ENCODE measurements at regions not wholly inside any gene's neighbourhood (a gene's known extent, or its start where the extent isn't known, plus 50 kb on each side); places are given as distances from the start of the nearest gene placed in this dataset.

DNA sequence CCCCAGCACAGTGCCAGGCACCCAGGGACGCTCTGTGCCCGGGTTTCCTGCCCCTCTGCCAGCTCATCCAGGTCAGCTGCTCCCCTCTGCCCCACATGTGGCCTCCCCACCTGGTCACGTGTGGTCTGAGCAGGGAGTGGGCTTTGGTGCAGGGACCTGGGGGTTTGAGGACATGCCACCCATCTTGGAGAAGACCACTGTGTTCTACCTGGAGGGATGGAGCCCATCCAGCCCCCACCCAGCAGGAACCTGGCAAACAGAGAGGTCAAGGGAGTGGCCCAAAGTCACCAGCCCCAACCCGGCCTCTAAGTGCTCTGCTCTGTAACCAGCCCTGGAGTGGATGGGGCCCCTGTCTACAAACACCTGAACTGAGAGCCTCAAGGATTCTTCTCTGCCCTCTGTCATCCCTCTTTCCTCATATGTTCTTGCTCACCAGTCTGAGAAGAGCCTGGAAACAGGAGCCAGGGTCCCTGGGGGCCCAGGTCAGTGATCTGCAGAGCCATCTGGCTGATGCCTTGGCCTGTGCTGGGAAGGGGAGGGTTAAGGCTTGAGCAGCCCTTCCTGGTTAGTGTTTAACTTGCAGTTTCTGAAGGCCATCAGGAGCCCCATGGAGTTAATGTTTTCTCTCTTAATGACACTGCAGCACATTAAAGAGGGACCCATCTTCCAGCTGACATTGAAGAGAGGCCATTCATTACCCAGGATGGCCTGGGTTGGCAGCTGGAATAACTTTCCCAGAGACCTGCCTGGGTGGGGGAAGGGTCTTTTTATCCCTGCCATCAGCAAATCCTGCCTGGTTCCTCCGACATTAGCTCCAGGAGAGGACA, 235.4 kb downstream of the PTPRU start:
- CTCF ChIA-PET, result interaction anchor here (0.6 kb wide), 1 partner anchor 43 kb away, joined by 3 read pairs; no protein-coding TSS in a partner anchor
- no peak for DNase-seq (ENCODE audit: extremely low spot score)
- TF ChIP-seq, protein P1, sequence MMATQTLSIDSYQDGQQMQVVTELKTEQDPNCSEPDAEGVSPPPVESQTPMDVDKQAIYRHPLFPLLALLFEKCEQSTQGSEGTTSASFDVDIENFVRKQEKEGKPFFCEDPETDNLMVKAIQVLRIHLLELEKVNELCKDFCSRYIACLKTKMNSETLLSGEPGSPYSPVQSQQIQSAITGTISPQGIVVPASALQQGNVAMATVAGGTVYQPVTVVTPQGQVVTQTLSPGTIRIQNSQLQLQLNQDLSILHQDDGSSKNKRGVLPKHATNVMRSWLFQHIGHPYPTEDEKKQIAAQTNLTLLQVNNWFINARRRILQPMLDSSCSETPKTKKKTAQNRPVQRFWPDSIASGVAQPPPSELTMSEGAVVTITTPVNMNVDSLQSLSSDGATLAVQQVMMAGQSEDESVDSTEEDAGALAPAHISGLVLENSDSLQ (IDR thresholded peaks at IDR 0.05), result no peak
- TF ChIP-seq SP1 (IDR thresholded peaks at IDR 0.05) (no peak), ELF4 (IDR thresholded peaks at IDR 0.05) (no peak), BHLHE40 (IDR thresholded peaks at IDR 0.05; ENCODE audit: borderline replicate concordance) (no peak), FOXK2 (IDR thresholded peaks at IDR 0.05) (no peak), NFRKB (IDR thresholded peaks at IDR 0.05) (no peak), L3MBTL2 (conservative IDR thresholded peaks at IDR 0.05) (no peak), HDGF (IDR thresholded peaks at IDR 0.05; ENCODE audit: borderline replicate concordance) (no peak)
- POLR2A ChIA-PET, result no interaction called here

DNA sequence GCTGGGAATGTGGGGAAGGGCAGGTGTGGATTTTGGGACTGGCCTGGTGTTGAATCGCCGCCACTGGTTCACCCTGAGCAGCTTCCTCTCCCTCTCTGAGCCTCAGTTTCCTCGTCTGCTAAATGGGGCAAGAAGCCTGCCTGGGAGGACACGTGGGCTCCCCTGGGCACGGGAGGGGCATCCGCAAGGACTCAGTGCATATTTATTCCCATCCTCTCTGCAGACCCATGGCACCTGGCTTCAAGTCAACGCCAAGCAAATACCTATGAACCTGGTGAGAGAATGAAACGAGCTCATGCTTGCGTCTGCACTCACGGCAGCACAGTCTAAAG, 234.4 kb downstream of the PTPRU start:
- POLR2A ChIA-PET, result no interaction called here
- CTCF ChIA-PET, result interaction anchor here (0.6 kb wide), 1 partner anchor 42 kb away, joined by 3 read pairs; no protein-coding TSS in a partner anchor
- DNase-seq (ENCODE audit: extremely low spot score), result no peak
- TF ChIP-seq HDGF (IDR thresholded peaks at IDR 0.05; ENCODE audit: borderline replicate concordance) (no peak), SUZ12 (IDR thresholded peaks at IDR 0.05) (no peak), LEF1 (IDR thresholded peaks at IDR 0.05; ENCODE audit: borderline replicate concordance) (no peak), ELF4 (IDR thresholded peaks at IDR 0.05) (no peak), FOXM1 (IDR thresholded peaks at IDR 0.05; ENCODE audit: borderline replicate concordance) (no peak), FOXA1 (IDR thresholded peaks at IDR 0.05) (no peak), L3MBTL2 (conservative IDR thresholded peaks at IDR 0.05) (no peak), SP1 (IDR thresholded peaks at IDR 0.05) (no peak), ARNT (IDR thresholded peaks at IDR 0.05) (no peak), TARDBP (IDR thresholded peaks at IDR 0.05) (no peak), FOXK2 (IDR thresholded peaks at IDR 0.05) (no peak), BHLHE40 (IDR thresholded peaks at IDR 0.05; ENCODE audit: borderline replicate concordance) (no peak)

DNA sequence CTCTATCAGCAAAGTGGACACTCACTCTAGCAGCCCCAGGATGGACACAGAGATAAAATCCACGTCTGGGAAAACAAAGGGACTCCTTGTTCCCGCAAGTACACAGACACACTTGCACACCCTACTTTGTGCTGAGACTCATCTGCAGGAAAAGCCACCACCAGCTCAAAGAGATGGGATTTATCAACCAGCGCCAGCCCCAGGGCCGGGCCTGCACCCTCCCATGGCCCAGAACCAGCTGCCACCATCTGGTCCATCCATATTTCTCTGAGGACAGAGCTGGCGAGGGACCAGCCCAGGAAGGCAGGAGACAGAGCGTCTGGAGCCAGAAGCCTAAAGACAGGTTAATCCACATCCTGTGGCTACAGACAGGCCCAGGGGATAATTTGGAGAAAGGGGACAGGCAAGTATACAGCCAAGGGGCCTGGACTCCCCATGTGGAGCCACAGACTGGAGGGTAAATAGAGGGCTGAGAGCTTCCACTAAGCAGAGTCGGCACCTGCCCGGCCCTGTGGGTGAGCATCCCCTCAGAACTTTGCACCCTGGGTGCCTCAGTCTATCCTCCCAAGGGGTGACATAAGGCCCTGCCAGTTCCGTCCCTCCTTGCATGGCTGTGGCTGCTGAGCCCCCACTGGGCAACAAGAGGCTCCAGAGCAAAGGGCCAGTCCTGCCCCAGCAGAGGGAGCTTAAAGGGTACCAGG, 233.9 kb downstream of the PTPRU start:
- TF ChIP-seq, protein P1 (IDR thresholded peaks at IDR 0.05), result no peak
- TF ChIP-seq TARDBP (IDR thresholded peaks at IDR 0.05) (no peak), L3MBTL2 (conservative IDR thresholded peaks at IDR 0.05) (no peak), BHLHE40 (IDR thresholded peaks at IDR 0.05; ENCODE audit: borderline replicate concordance) (no peak), FOXA1 (IDR thresholded peaks at IDR 0.05) (no peak), CTBP1 (IDR thresholded peaks at IDR 0.05; ENCODE audit: borderline replicate concordance) (no peak), FOXM1 (IDR thresholded peaks at IDR 0.05; ENCODE audit: borderline replicate concordance) (no peak), SUZ12 (IDR thresholded peaks at IDR 0.05) (no peak), ELF4 (IDR thresholded peaks at IDR 0.05) (no peak), HDGF (IDR thresholded peaks at IDR 0.05; ENCODE audit: borderline replicate concordance) (no peak), FOXK2 (IDR thresholded peaks at IDR 0.05) (no peak), SP1 (IDR thresholded peaks at IDR 0.05) (no peak), ARNT (IDR thresholded peaks at IDR 0.05) (no peak), ZNF384 (IDR thresholded peaks at IDR 0.05) (no peak), LEF1 (IDR thresholded peaks at IDR 0.05; ENCODE audit: borderline replicate concordance) (no peak), NFRKB (IDR thresholded peaks at IDR 0.05) (no peak)
- DNase-seq (ENCODE audit: extremely low spot score), result no peak
- ChIA-PET POLR2A (no interaction called here), CTCF (no interaction called here)

DNA sequence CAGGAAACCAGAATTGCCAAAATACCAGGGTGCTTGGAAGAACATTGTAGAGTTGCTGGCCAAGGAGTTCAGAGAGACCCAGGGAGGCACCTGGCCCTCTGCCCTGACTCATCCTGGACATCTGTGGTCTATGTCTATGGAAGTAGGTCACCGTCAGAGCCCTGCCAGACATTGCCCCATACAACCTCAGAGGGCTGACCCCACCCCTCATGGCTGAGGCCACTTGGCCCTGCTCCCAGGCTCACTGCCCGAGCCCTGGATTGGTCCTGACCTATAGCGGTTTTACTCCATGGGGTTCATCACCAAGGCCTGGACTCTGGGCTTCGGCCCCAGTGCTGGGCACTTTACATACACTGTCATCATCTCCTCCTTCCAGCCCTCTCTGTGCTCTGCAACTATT, 233.1 kb downstream of the PTPRU start:
- ChIA-PET CTCF (no interaction called here), POLR2A (no interaction called here)
- TF ChIP-seq CTBP1 (IDR thresholded peaks at IDR 0.05; ENCODE audit: borderline replicate concordance) (no peak), TARDBP (IDR thresholded peaks at IDR 0.05) (no peak), ELF4 (IDR thresholded peaks at IDR 0.05) (no peak)
- DNase-seq (ENCODE audit: extremely low spot score), result no peak

DNA sequence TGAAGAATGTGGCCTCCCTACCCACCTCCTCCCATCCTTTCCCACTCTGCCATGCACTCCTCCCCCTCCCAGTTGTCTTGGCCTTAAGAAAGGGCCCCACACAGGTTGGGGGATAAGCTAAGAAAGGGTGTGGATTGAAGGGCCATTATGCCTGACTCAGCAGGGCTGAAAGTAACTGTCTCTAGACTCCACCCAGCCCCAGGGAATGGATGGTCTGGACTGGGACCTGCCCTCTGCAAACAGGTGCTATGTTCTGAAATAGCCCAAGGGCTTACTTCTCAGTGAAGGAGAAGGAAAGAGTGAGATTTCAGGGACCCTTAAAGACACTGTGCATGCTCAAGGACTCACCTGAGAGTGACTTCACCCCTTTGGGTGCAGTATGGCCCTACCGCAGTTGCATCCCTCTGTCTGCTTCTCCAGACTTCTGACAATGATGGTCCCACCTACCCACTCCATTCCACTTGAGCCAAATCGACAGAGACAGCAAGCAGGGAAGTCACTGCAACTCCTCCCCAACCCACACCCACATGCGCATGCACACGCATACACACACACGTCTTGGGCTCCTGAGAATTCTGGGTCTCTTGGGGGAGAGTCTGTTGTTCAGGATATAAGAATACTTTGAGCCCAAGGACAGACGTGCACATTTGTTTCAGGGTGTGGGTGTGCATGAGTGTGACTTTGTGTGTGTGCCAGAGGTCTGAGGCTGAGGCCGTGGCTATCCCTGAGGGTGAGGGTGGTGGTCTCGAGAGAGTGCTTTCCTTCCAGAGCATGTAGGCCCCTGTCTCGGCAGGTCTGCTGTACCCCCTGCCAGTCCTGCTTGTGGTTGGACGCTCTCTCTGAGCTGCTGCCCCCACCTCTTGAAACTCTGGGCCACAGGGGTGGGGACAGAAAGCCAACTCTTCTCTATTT, 231.9 kb downstream of the PTPRU start:
- TF ChIP-seq TARDBP (IDR thresholded peaks at IDR 0.05), result no peak
- TF ChIP-seq SP1 (IDR thresholded peaks at IDR 0.05), result no peak
- no peak for TF ChIP-seq HDGF (IDR thresholded peaks at IDR 0.05; ENCODE audit: borderline replicate concordance)
- TF ChIP-seq L3MBTL2 (conservative IDR thresholded peaks at IDR 0.05), result no peak
- TF ChIP-seq ARNT (IDR thresholded peaks at IDR 0.05), result no peak
- TF ChIP-seq CTBP1 (IDR thresholded peaks at IDR 0.05; ENCODE audit: borderline replicate concordance), result no peak
- no peak for TF ChIP-seq NFRKB (IDR thresholded peaks at IDR 0.05)
- TF ChIP-seq ELF4 (IDR thresholded peaks at IDR 0.05), result no peak
- no peak for TF ChIP-seq BHLHE40 (IDR thresholded peaks at IDR 0.05; ENCODE audit: borderline replicate concordance)
- TF ChIP-seq FOXM1 (IDR thresholded peaks at IDR 0.05; ENCODE audit: borderline replicate concordance), result no peak
- TF ChIP-seq, protein P1 (IDR thresholded peaks at IDR 0.05), result no peak
- TF ChIP-seq FOXK2 (IDR thresholded peaks at IDR 0.05), result no peak
- no peak for TF ChIP-seq FOXA1 (IDR thresholded peaks at IDR 0.05)
- no peak for TF ChIP-seq ZNF384 (IDR thresholded peaks at IDR 0.05)
- TF ChIP-seq LEF1 (IDR thresholded peaks at IDR 0.05; ENCODE audit: borderline replicate concordance), result no peak
- ChIA-PET CTCF (no interaction called here), POLR2A (no interaction called here)
- DNase-seq (ENCODE audit: extremely low spot score), result no peak
